GM12878 (cell line): ENCODE measurements at regions not wholly inside any gene's neighbourhood (a gene's known extent, or its start where the extent isn't known, plus 50 kb on each side); places are given as distances from the start of the nearest gene placed in this dataset.

Experiments used
- ATAC-seq: fragments of 200-7000 bp; cut with Tn5 transposase; 3 replicates; pipeline ENCODE4 v1.9.1; 2020; ENCODE audit warnings: mild to moderate bottlenecking, moderate library complexity
- BruUV-seq: library from RNA; stranded (reverse); fragments of 400-500 nt; replicated peaks from 2 replicates; lab custom pipeline; 2021; lab: Mats Ljungman, UMichigan
- CTCF ChIA-PET: fragments of 300-600 bp; sonication (Branson Sonifier 250); formaldehyde crosslinking; extraction: SDS; loops from one replicate; lab custom pipeline; 2021; ENCODE audit warnings: inconsistent platforms; lab: Yijun Ruan, JAX
- POLR2A ChIA-PET: fragments of 350-600 bp; formaldehyde crosslinking; extraction: SDS; loops from one replicate; lab custom pipeline; 2021; ENCODE audit warnings: inconsistent platforms; lab: Charles Lee
- RAD21 ChIA-PET: fragments of 300-600 bp; sonication (Branson Sonifier 250); formaldehyde crosslinking; loops from one replicate; lab custom pipeline; 2023; ENCODE audit warnings: antibody characterized with exemption; ENCODE audit not compliant: unreplicated experiment; lab: Charles Lee
- SMC1A ChIA-PET: fragments of 300-600 bp; sonication (Branson Sonifier 250); formaldehyde crosslinking; loops from one replicate; lab custom pipeline; 2023; ENCODE audit not compliant: unreplicated experiment, uncharacterized antibody; lab: Charles Lee
- DNase-seq: peaks from one replicate; pipeline ENCODE4 v3.0.0-alpha.2; 2011; ENCODE audit warnings: low read depth, low spot score
- FAIRE-seq: peaks from 3 replicates; lab custom pipeline; 2011; peaks lifted over from hg19 to GRCh38; lab: Jason Lieb, UNC
- H2AFZ ChIP-seq: 2 replicates; pipeline ENCODE4 v1.6.0; 2011; ENCODE audit warnings: low read depth, low read length, control low read depth; ENCODE audit not compliant: control insufficient read depth
- H3K27ac ChIP-seq: 2 replicates; pipeline ENCODE4 v1.5.1; 2011; ENCODE audit warnings: control low read depth; ENCODE audit not compliant: control insufficient read depth, insufficient read depth
- H3K27me3 ChIP-seq, 2 experiments: replicated peaks in 1 of 2; 2 replicates each; pipeline versions ENCODE4 v1.6.0 to v1.6.1; 2011; ENCODE audit warnings: low read length in 1 of 2; ENCODE audit not compliant: control insufficient read depth in 2 of 2, insufficient read depth in 2 of 2
- H3K36me3 ChIP-seq, 2 experiments: 2 replicates each; pipeline ENCODE4 v1.5.1; 2011; ENCODE audit warnings: low read length in 1 of 2; ENCODE audit not compliant: control insufficient read depth in 2 of 2, insufficient read depth in 2 of 2
- H3K4me1 ChIP-seq: 2 replicates; pipeline ENCODE4 v1.6.1; 2011; ENCODE audit warnings: mild to moderate bottlenecking, low read length, moderate library complexity, mixed read lengths; ENCODE audit not compliant: control insufficient read depth, insufficient read depth
- H3K4me2 ChIP-seq: 2 replicates; pipeline ENCODE4 v1.6.0; 2011; ENCODE audit warnings: control low read depth; ENCODE audit not compliant: control insufficient read depth, insufficient read depth
- H3K4me3 ChIP-seq: fragments of 200-600 bp; sonication (generic); 2 replicates; pipeline ENCODE4 v1.5.1; 2016
- H3K79me2 ChIP-seq: 2 replicates; pipeline ENCODE4 v1.6.0; 2011; ENCODE audit warnings: low read length; ENCODE audit not compliant: control insufficient read depth, insufficient read depth
- H3K9ac ChIP-seq: 2 replicates; pipeline ENCODE4 v1.8.0; 2011; ENCODE audit warnings: low read length, control low read depth, mixed read lengths; ENCODE audit not compliant: control insufficient read depth, insufficient read depth
- H3K9me3 ChIP-seq: replicated peaks from 3 replicates; pipeline ENCODE4 v1.5.1; 2011; ENCODE audit warnings: mild to moderate bottlenecking, low read length; ENCODE audit not compliant: control insufficient read depth, insufficient read depth
- H4K20me1 ChIP-seq: 2 replicates; pipeline ENCODE4 v1.6.0; 2011; ENCODE audit not compliant: control insufficient read depth, insufficient read depth
- CHD2 ChIP-seq: IDR thresholded peaks from 2 replicates; pipeline ENCODE4 v1.6.1; 2011; ENCODE audit warnings: low read depth, low read length, improper control_type of control experiment, borderline replicate concordance
- FOXM1 ChIP-seq: IDR thresholded peaks from 2 replicates; pipeline ENCODE4 v1.6.1; 2012; ENCODE audit warnings: low read depth, mild to moderate bottlenecking, inconsistent platforms, low read length, moderate library complexity
- HDGF ChIP-seq: fragments of 450-650 bp; IDR thresholded peaks from 2 replicates; pipeline ENCODE4 v1.6.1; 2016; ENCODE audit warnings: antibody characterized with exemption
- IKZF2 ChIP-seq, 2 experiments: fragments of 450-650 bp; IDR thresholded peaks; 2 replicates each; pipeline ENCODE4 v1.6.1; 2017; ENCODE audit warnings: mild to moderate bottlenecking in 2 of 2, moderate library complexity in 2 of 2
- JUND ChIP-seq: IDR thresholded peaks from 2 replicates; pipeline ENCODE4 v1.6.1; 2012; ENCODE audit warnings: low read depth, mild to moderate bottlenecking, low read length, improper control_type of control experiment, moderate library complexity
- KAT2A ChIP-seq: conservative IDR thresholded peaks from 2 replicates; pipeline ENCODE4 v1.6.1; 2011; ENCODE audit warnings: low read depth, low read length; ENCODE audit not compliant: control insufficient read depth
- RAD51 ChIP-seq: fragments of 450-650 bp; IDR thresholded peaks from 2 replicates; pipeline ENCODE4 v1.6.1; 2016; ENCODE audit warnings: moderate library complexity, mild to moderate bottlenecking, inconsistent platforms
- RFX5 ChIP-seq: IDR thresholded peaks from 2 replicates; pipeline ENCODE4 v1.6.1; 2011; ENCODE audit warnings: low read depth, low read length, improper control_type of control experiment
- SREBF2 ChIP-seq: IDR thresholded peaks from 2 replicates; pipeline ENCODE4 v1.6.1; 2012; ENCODE audit warnings: mild to moderate bottlenecking, low read length
- TCF7 ChIP-seq: IDR thresholded peaks from 2 replicates; pipeline ENCODE4 v1.6.1; 2014; ENCODE audit warnings: antibody characterized with exemption, borderline replicate concordance
- WRNIP1 ChIP-seq: IDR thresholded peaks from 2 replicates; pipeline ENCODE4 v1.6.1; 2011; ENCODE audit warnings: low read depth, low read length, improper control_type of control experiment, borderline replicate concordance
- ZSCAN29 ChIP-seq: fragments of 450-650 bp; IDR thresholded peaks from 2 replicates; pipeline ENCODE4 v1.6.1; 2017; ENCODE audit warnings: mild to moderate bottlenecking, moderate library complexity
- WGBS: methylation state at CpG from one replicate; pipeline ENCODE4 v1.1.6; 2016; ENCODE audit warnings: low lambda C conversion rate; ENCODE audit not compliant: insufficient replicate concordance, insufficient coverage; ENCODE audit errors: missing lambda C conversion rate; 5-methylcytosine and 5-hydroxymethylcytosine counted together
- in situ Hi-C: fragments of 300-500 bp; cut with MboI; formaldehyde crosslinking; loops from 9 replicates; pipeline ENCODE4 v1.14.3; 2018; ENCODE audit warnings: mixed read lengths
- intact Hi-C: fragments of 100-400 bp; cut with micrococcal nuclease; formaldehyde crosslinking; loops from one replicate; pipeline ENCODE4 v1.14.2; 2022; ENCODE audit not compliant: unreplicated experiment
- TF ChIP-seq, protein P1 (sequence below): fragments of 450-650 bp; IDR thresholded peaks from 2 replicates; pipeline ENCODE4 v1.6.1; 2016; ENCODE audit warnings: mild to moderate bottlenecking, moderate library complexity, borderline replicate concordance
- TF ChIP-seq, protein P2 (sequence below): IDR thresholded peaks from 2 replicates; pipeline ENCODE4 v1.6.1; 2011; ENCODE audit warnings: borderline replicate concordance, low read depth, mild to moderate bottlenecking, moderate library complexity, low read length; ENCODE audit not compliant: insufficient read depth, poor library complexity, severe bottlenecking
- TF ChIP-seq, protein P3 (sequence below): IDR thresholded peaks from 2 replicates; pipeline ENCODE4 v1.6.1; 2012; ENCODE audit warnings: low read depth, low read length, improper control_type of control experiment

DNA sequence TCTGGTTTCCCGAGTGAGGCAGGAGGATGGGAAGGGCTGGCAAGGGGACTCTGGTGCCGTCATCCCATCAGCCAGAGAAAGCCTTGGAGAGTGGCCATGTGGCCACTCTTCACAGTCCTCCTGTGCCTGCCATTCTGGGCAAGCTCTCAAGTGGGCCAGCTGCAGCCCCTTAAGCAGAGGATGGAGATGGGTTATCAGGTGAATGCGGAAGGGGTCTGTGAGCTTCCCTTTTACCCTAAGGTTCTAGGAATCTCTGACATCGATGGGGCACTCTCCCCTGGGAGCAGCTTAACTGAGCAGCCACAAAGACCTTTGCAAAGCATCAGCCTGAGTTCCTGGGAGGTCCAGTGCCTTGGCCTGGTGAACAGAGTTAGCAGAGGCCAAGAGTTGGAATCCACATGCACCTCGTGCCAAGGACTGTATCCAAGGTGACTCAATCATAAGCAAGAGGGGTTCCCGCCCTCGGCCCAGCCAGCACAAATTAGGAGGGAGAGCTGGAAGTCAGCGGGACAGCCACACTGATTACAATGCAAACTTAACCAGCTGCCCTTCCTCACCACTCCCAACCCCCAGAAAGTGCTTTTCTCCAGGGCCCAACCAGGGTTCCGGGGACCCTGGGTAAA, 193.6 kb downstream of the BUD13 start:
- no peak for DNase-seq
- WGBS, result 7% methylated on average over 9 of the region's 9 CpGs
- H3K9ac ChIP-seq, result no peak overlapping the region
- no peaks in the 10 kb centered on the region for H4K20me1 ChIP-seq
- no TSS peak for BruUV-seq
- no peaks in the 10 kb centered on the region for H3K9me3 ChIP-seq
- FAIRE-seq, result no peak
- in situ Hi-C loops, result no loop called here
- TF ChIP-seq, protein P1, sequence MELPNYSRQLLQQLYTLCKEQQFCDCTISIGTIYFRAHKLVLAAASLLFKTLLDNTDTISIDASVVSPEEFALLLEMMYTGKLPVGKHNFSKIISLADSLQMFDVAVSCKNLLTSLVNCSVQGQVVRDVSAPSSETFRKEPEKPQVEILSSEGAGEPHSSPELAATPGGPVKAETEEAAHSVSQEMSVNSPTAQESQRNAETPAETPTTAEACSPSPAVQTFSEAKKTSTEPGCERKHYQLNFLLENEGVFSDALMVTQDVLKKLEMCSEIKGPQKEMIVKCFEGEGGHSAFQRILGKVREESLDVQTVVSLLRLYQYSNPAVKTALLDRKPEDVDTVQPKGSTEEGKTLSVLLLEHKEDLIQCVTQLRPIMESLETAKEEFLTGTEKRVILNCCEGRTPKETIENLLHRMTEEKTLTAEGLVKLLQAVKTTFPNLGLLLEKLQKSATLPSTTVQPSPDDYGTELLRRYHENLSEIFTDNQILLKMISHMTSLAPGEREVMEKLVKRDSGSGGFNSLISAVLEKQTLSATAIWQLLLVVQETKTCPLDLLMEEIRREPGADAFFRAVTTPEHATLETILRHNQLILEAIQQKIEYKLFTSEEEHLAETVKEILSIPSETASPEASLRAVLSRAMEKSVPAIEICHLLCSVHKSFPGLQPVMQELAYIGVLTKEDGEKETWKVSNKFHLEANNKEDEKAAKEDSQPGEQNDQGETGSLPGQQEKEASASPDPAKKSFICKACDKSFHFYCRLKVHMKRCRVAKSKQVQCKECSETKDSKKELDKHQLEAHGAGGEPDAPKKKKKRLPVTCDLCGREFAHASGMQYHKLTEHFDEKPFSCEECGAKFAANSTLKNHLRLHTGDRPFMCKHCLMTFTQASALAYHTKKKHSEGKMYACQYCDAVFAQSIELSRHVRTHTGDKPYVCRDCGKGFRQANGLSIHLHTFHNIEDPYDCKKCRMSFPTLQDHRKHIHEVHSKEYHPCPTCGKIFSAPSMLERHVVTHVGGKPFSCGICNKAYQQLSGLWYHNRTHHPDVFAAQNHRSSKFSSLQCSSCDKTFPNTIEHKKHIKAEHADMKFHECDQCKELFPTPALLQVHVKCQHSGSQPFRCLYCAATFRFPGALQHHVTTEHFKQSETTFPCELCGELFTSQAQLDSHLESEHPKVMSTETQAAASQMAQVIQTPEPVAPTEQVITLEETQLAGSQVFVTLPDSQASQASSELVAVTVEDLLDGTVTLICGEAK, result no peak
- no peak for TF ChIP-seq FOXM1
- no peak for TF ChIP-seq SREBF2
- TF ChIP-seq HDGF, result no peak
- no peak for TF ChIP-seq JUND
- no peak for TF ChIP-seq RAD51
- TF ChIP-seq ZSCAN29, result no peak
- TF ChIP-seq TCF7, result no peak
- no peak for TF ChIP-seq WRNIP1
- TF ChIP-seq, protein P2, sequence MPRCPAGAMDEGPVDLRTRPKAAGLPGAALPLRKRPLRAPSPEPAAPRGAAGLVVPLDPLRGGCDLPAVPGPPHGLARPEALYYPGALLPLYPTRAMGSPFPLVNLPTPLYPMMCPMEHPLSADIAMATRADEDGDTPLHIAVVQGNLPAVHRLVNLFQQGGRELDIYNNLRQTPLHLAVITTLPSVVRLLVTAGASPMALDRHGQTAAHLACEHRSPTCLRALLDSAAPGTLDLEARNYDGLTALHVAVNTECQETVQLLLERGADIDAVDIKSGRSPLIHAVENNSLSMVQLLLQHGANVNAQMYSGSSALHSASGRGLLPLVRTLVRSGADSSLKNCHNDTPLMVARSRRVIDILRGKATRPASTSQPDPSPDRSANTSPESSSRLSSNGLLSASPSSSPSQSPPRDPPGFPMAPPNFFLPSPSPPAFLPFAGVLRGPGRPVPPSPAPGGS, result no peak
- no peak for TF ChIP-seq CHD2
- TF ChIP-seq RFX5, result no peak
- no peak for TF ChIP-seq KAT2A
- TF ChIP-seq, protein P3, sequence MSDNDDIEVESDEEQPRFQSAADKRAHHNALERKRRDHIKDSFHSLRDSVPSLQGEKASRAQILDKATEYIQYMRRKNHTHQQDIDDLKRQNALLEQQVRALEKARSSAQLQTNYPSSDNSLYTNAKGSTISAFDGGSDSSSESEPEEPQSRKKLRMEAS, result no peak
- no peak for TF ChIP-seq IKZF2 (IDR thresholded peaks at IDR 0.05)
- TF ChIP-seq, all 136 proteins: peak for 0
- Histone ChIP-seq H2AFZ (no peak overlapping the region), H3K27me3 (peaks cover 6 to 7% of the 10 kb centered on the region in 2 experiments), H3K36me3 (no peaks in the 10 kb centered on the region), H3K4me2 (no peak overlapping the region), H3K4me3 (no peak overlapping the region), H3K4me1 (no peaks in the 10 kb centered on the region), H3K79me2 (no peaks in the 10 kb centered on the region), H3K27ac (no peak overlapping the region)
- RAD21 ChIA-PET, result no interaction called here
- CTCF ChIA-PET, result no interaction called here
- ATAC-seq, result no peak
- intact Hi-C loops, result no loop called here
- POLR2A ChIA-PET, result no interaction called here
- SMC1A ChIA-PET, result no interaction called here
